ENCODE measurements at regions not wholly inside any gene's neighbourhood (a gene's known extent, or its start where the extent isn't known, plus 50 kb on each side); places are given as distances from the start of the nearest gene placed in this dataset.

- DNase-seq (ENCODE audit: low read depth, low spot score), result no peak
Observed at GRCh38 chr2:67462738-67463496, 65.8 kb downstream of the ETAA1 start.

GRCh38 chr2:67463810-67464209 is 66.7 kb downstream of the ETAA1 start:
- DNase-seq (ENCODE audit: low read depth, low spot score), result no peak

GRCh38 chr2:67465623-67466022 is 68.5 kb downstream of the ETAA1 start:
- DNase-seq (ENCODE audit: low read depth, low spot score), result no peak

GRCh38 chr2:67466734-67467133 is 69.6 kb downstream of the ETAA1 start:
- DNase-seq (ENCODE audit: low read depth, low spot score), result no peak

GRCh38 chr2:67471681-67472080 is 74.5 kb downstream of the ETAA1 start:
- DNase-seq (ENCODE audit: low read depth, low spot score), result no peak

GRCh38 chr2:67476809-67477790 is 80.0 kb downstream of the ETAA1 start:
- DNase-seq (ENCODE audit: low read depth, low spot score), result no peak

GRCh38 chr2:67479261-67479660 is 82.1 kb downstream of the ETAA1 start:
- DNase-seq (ENCODE audit: low read depth, low spot score), result no peak

GRCh38 chr2:67485431-67485830 is 88.3 kb downstream of the ETAA1 start:
- DNase-seq (ENCODE audit: low read depth, low spot score), result no peak

GRCh38 chr2:67486041-67486796 is 89.1 kb downstream of the ETAA1 start:
- DNase-seq (ENCODE audit: low read depth, low spot score), result no peak

GRCh38 chr2:67487993-67488392 is 90.9 kb downstream of the ETAA1 start:
- DNase-seq (ENCODE audit: low read depth, low spot score), result no peak

- no peak for DNase-seq (ENCODE audit: low read depth, low spot score)
Observed at GRCh38 chr2:67489396-67489795, 92.3 kb downstream of the ETAA1 start.

- no peak for DNase-seq (ENCODE audit: low read depth, low spot score)
Observed at GRCh38 chr2:67498931-67499330, 101.8 kb downstream of the ETAA1 start.

- DNase-seq (ENCODE audit: low read depth, low spot score), result no peak
Observed at GRCh38 chr2:67499989-67500388, 102.9 kb downstream of the ETAA1 start.

- no peak for DNase-seq (ENCODE audit: low read depth, low spot score)
Observed at GRCh38 chr2:67500541-67500940, 103.4 kb downstream of the ETAA1 start.

GRCh38 chr2:67502346-67503065 is 105.4 kb downstream of the ETAA1 start:
- no peak for DNase-seq (ENCODE audit: low read depth, low spot score)

GRCh38 chr2:67503066-67503795 is 106.1 kb downstream of the ETAA1 start:
- no peak for DNase-seq (ENCODE audit: low read depth, low spot score)

GRCh38 chr2:67510745-67511144 is 113.6 kb downstream of the ETAA1 start:
- no peak for DNase-seq (ENCODE audit: low read depth, low spot score)

GRCh38 chr2:67514515-67514914 is 117.4 kb downstream of the ETAA1 start:
- DNase-seq (ENCODE audit: low read depth, low spot score), result no peak

GRCh38 chr2:67515056-67515455 is 117.9 kb downstream of the ETAA1 start:
- DNase-seq (ENCODE audit: low read depth, low spot score), result no peak

- no peak for DNase-seq (ENCODE audit: low read depth, low spot score)
Observed at GRCh38 chr2:67515538-67515937, 118.4 kb downstream of the ETAA1 start.

- no peak for DNase-seq (ENCODE audit: low read depth, low spot score)
Observed at GRCh38 chr2:67516362-67516761, 119.2 kb downstream of the ETAA1 start.
